Endothelial cell of umbilical vein (primary cell): ENCODE measurements at regions not wholly inside any gene's neighbourhood (a gene's known extent, or its start where the extent isn't known, plus 50 kb on each side); places are given as distances from the start of the nearest gene placed in this dataset.

Experiments used
- EZH2 ChIP-seq: IDR thresholded peaks from 2 replicates; pipeline ENCODE4 v1.6.1; 2012; ENCODE audit warnings: borderline replicate concordance, low read depth, mild to moderate bottlenecking, moderate library complexity, low read length, inconsistent platforms; ENCODE audit not compliant: severe bottlenecking
- JUN ChIP-seq: IDR thresholded peaks from 2 replicates; pipeline ENCODE4 v1.6.1; 2011; ENCODE audit warnings: borderline replicate concordance, low read depth; ENCODE audit not compliant: insufficient read length, insufficient read depth

DNA sequence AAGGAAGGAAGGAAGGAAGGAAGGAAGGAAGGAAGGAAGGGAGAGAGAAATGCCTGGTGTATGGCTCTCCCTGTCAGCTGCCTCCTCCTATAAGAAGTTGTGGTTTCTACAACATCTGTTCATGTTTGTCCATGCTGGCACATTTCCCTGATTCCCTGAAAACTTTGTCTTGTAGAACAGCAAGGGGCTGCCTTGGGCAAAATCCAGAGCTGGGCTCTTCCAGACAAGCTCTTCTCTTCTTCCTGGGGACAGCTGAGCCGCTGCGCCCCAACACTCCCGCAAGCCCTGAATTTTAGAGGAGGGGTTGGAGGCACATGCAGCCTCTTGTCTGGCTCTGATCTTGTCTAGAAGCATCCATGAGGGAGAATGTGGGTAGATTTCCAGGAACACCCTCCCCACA is 282.0 kb upstream of the ADARB2 start:
- TF ChIP-seq EZH2 (no peak), JUN (no peak)
